ENCODE measurements at regions not wholly inside any gene's neighbourhood (a gene's known extent, or its start where the extent isn't known, plus 50 kb on each side); places are given as distances from the start of the nearest gene placed in this dataset.

- Mint-ChIP-seq H3K27ac (peak overlapping the region in 1 of 7 donors; percentile 1), H3K9me3 (peaks cover 0 to 4% (median 0%) of the 10 kb centered on the region in 8 donors), H3K4me3 (no peak overlapping the region), H3K36me3 (peaks cover 0 to 4% of the 10 kb centered on the region in 2 donors), H3K4me1 (no peaks in the 10 kb centered on the region), H3K27me3 (peaks cover 0 to 3% of the 10 kb centered on the region in 2 donors)
- H3K9me3 ChIP-seq (ENCODE audit: control insufficient read depth in 1 of 2, low read length in 2 of 2) = no peaks in the 10 kb centered on the region
- ChIA-PET CTCF (ENCODE audit: partially characterized antibody) (no interaction called here), POLR2A (ENCODE audit: partially characterized antibody) (no interaction called here)
- intact Hi-C loops (cut with micrococcal nuclease) = no loop called here
- H3K27me3 ChIP-seq (ENCODE audit: insufficient read depth, low read length) = no peaks in the 10 kb centered on the region
- H3K27ac ChIP-seq (ENCODE audit: low read depth, low read length) = no peak overlapping the region
- H3K36me3 ChIP-seq (ENCODE audit: insufficient read depth, low read length) = no peaks in the 10 kb centered on the region
- no peak for DNase-seq
- no peaks in the 10 kb centered on the region for H3K4me1 ChIP-seq (ENCODE audit: insufficient read depth, low read length)
- no peak overlapping the region for H3K4me3 ChIP-seq (ENCODE audit: low read length in 2 of 2)
Measured at GRCh38 chr6:14695579-14695978, 550.3 kb upstream of the JARID2 start.

- Histone ChIP-seq H3K27ac (ENCODE audit: low read depth, low read length) (no peak overlapping the region), H3K36me3 (ENCODE audit: insufficient read depth, low read length) (no peaks in the 10 kb centered on the region), H3K4me3 (ENCODE audit: low read length in 2 of 2) (no peak overlapping the region), H3K9me3 (ENCODE audit: control insufficient read depth in 1 of 2, low read length in 2 of 2) (no peaks in the 10 kb centered on the region), H3K4me1 (ENCODE audit: insufficient read depth, low read length) (no peaks in the 10 kb centered on the region), H3K27me3 (ENCODE audit: insufficient read depth, low read length) (no peaks in the 10 kb centered on the region)
- Mint-ChIP-seq H3K9me3 (peaks cover 0 to 4% (median 0%) of the 10 kb centered on the region in 8 donors), H3K4me3 (no peak overlapping the region), H3K4me1 (no peaks in the 10 kb centered on the region), H3K27ac (no peak overlapping the region), H3K27me3 (peaks cover 0 to 3% of the 10 kb centered on the region in 2 donors), H3K36me3 (peaks cover 0 to 4% of the 10 kb centered on the region in 2 donors)
- intact Hi-C loops (cut with micrococcal nuclease) = no loop called here
- POLR2A ChIA-PET (ENCODE audit: partially characterized antibody) = no interaction called here
- DNase-seq = no peak
- CTCF ChIA-PET (ENCODE audit: partially characterized antibody) = no interaction called here
Measured at GRCh38 chr6:14696367-14696766, 549.5 kb upstream of the JARID2 start.

- H3K4me1 ChIP-seq (ENCODE audit: insufficient read depth, low read length) = no peaks in the 10 kb centered on the region
- CTCF ChIA-PET (ENCODE audit: partially characterized antibody) = interaction anchor here (1.8 kb wide), 1 partner anchor 14 kb away, joined by 5 read pairs; no protein-coding TSS in a partner anchor
- Mint-ChIP-seq H3K4me1 (no peaks in the 10 kb centered on the region), H3K9me3 (peaks cover 0 to 4% (median 0%) of the 10 kb centered on the region in 8 donors), H3K4me3 (no peak overlapping the region), H3K27me3 (peaks cover 0 to 3% of the 10 kb centered on the region in 2 donors), H3K27ac (no peak overlapping the region), H3K36me3 (peaks cover 0 to 4% of the 10 kb centered on the region in 2 donors)
- no peak overlapping the region for H3K27ac ChIP-seq (ENCODE audit: low read depth, low read length)
- no peaks in the 10 kb centered on the region for H3K9me3 ChIP-seq (ENCODE audit: control insufficient read depth in 1 of 2, low read length in 2 of 2)
- H3K36me3 ChIP-seq (ENCODE audit: insufficient read depth, low read length) = no peaks in the 10 kb centered on the region
- DNase-seq = no peak
- H3K27me3 ChIP-seq (ENCODE audit: insufficient read depth, low read length) = no peaks in the 10 kb centered on the region
- intact Hi-C loops (cut with micrococcal nuclease) = no loop called here
- POLR2A ChIA-PET (ENCODE audit: partially characterized antibody) = interaction anchor here (1.0 kb wide), 1 partner anchor 25 kb away, joined by 3 read pairs; no protein-coding TSS in a partner anchor
- no peak overlapping the region for H3K4me3 ChIP-seq (ENCODE audit: low read length in 2 of 2)
Measured at GRCh38 chr6:14697427-14697826, 548.4 kb upstream of the JARID2 start.

- intact Hi-C loops (cut with micrococcal nuclease) = no loop called here
- Mint-ChIP-seq H3K36me3 (peaks cover 0 to 4% of the 10 kb centered on the region in 2 donors), H3K4me1 (no peaks in the 10 kb centered on the region), H3K27me3 (peaks cover 0 to 3% of the 10 kb centered on the region in 2 donors), H3K4me3 (no peak overlapping the region), H3K9me3 (peaks cover 0 to 4% (median 0%) of the 10 kb centered on the region in 8 donors), H3K27ac (no peak overlapping the region)
- no peak overlapping the region for H3K4me3 ChIP-seq (ENCODE audit: low read length in 2 of 2)
- H3K27me3 ChIP-seq (ENCODE audit: insufficient read depth, low read length) = no peaks in the 10 kb centered on the region
- no peaks in the 10 kb centered on the region for H3K36me3 ChIP-seq (ENCODE audit: insufficient read depth, low read length)
- H3K9me3 ChIP-seq (ENCODE audit: control insufficient read depth in 1 of 2, low read length in 2 of 2) = no peaks in the 10 kb centered on the region
- no peaks in the 10 kb centered on the region for H3K4me1 ChIP-seq (ENCODE audit: insufficient read depth, low read length)
- ChIA-PET CTCF (ENCODE audit: partially characterized antibody) (no interaction called here), POLR2A (ENCODE audit: partially characterized antibody) (no interaction called here)
- no peak for DNase-seq
- H3K27ac ChIP-seq (ENCODE audit: low read depth, low read length) = no peak overlapping the region
Measured at GRCh38 chr6:14699803-14700601, 545.9 kb upstream of the JARID2 start.

GRCh38 chr6:14701946-14702345, 543.9 kb upstream of the JARID2 start:
- Histone ChIP-seq H3K4me1 (ENCODE audit: insufficient read depth, low read length) (peaks cover 11% of the 10 kb centered on the region), H3K27me3 (ENCODE audit: insufficient read depth, low read length) (no peaks in the 10 kb centered on the region), H3K36me3 (ENCODE audit: insufficient read depth, low read length) (no peaks in the 10 kb centered on the region), H3K27ac (ENCODE audit: low read depth, low read length) (no peak overlapping the region), H3K4me3 (ENCODE audit: low read length in 2 of 2) (no peak overlapping the region), H3K9me3 (ENCODE audit: control insufficient read depth in 1 of 2, low read length in 2 of 2) (no peaks in the 10 kb centered on the region)
- intact Hi-C loops (cut with micrococcal nuclease) = no loop called here
- CTCF ChIA-PET (ENCODE audit: partially characterized antibody) = interaction anchor here (1.2 to 1.7 kb wide), 2 partner anchors 16 to 488 kb away, joined by 3 to 5 read pairs; no protein-coding TSS in a partner anchor
- peaks cover 0 to 2% of the 10 kb centered on the region in 2 donors for H3K27me3 Mint-ChIP-seq
- H3K9me3 Mint-ChIP-seq = peaks cover 0 to 4% (median 0%) of the 10 kb centered on the region in 8 donors
- POLR2A ChIA-PET (ENCODE audit: partially characterized antibody) = no interaction called here
- no peak overlapping the region for H3K4me3 Mint-ChIP-seq
- peaks cover 0 to 7% (median 1%) of the 10 kb centered on the region in 4 donors for H3K4me1 Mint-ChIP-seq
- H3K27ac Mint-ChIP-seq = no peak overlapping the region
- no peak for DNase-seq
- peaks cover 0 to 4% of the 10 kb centered on the region in 2 donors for H3K36me3 Mint-ChIP-seq

GRCh38 chr6:14702678-14703077, 543.2 kb upstream of the JARID2 start:
- Histone ChIP-seq H3K4me1 (ENCODE audit: insufficient read depth, low read length) (peaks cover 11% of the 10 kb centered on the region), H3K4me3 (ENCODE audit: low read length in 2 of 2) (no peak overlapping the region), H3K9me3 (ENCODE audit: control insufficient read depth in 1 of 2, low read length in 2 of 2) (no peaks in the 10 kb centered on the region), H3K36me3 (ENCODE audit: insufficient read depth, low read length) (no peaks in the 10 kb centered on the region), H3K27ac (ENCODE audit: low read depth, low read length) (no peak overlapping the region), H3K27me3 (ENCODE audit: insufficient read depth, low read length) (no peaks in the 10 kb centered on the region)
- Mint-ChIP-seq H3K9me3 (peaks cover 0 to 4% (median 0%) of the 10 kb centered on the region in 8 donors), H3K4me1 (peaks cover 0 to 9% (median 2%) of the 10 kb centered on the region in 4 donors), H3K4me3 (no peak overlapping the region), H3K27me3 (peaks cover 0 to 2% of the 10 kb centered on the region in 2 donors), H3K27ac (no peak overlapping the region), H3K36me3 (peaks cover 0 to 4% of the 10 kb centered on the region in 2 donors)
- DNase-seq = no peak
- ChIA-PET POLR2A (ENCODE audit: partially characterized antibody) (no interaction called here), CTCF (ENCODE audit: partially characterized antibody) (no interaction called here)
- intact Hi-C loops (cut with micrococcal nuclease) = no loop called here

GRCh38 chr6:14703586-14703985, 542.3 kb upstream of the JARID2 start:
- H3K27ac Mint-ChIP-seq = no peak overlapping the region
- no peak for DNase-seq
- H3K4me1 ChIP-seq (ENCODE audit: insufficient read depth, low read length) = peaks cover 11% of the 10 kb centered on the region
- no peak overlapping the region for H3K4me3 ChIP-seq (ENCODE audit: low read length in 2 of 2)
- H3K36me3 ChIP-seq (ENCODE audit: insufficient read depth, low read length) = no peaks in the 10 kb centered on the region
- ChIA-PET POLR2A (ENCODE audit: partially characterized antibody) (no interaction called here), CTCF (ENCODE audit: partially characterized antibody) (interaction anchor here (0.6 kb wide), 1 partner anchor 490 kb away, joined by 3 read pairs; no protein-coding TSS in a partner anchor)
- H3K36me3 Mint-ChIP-seq = peaks cover 0 to 4% of the 10 kb centered on the region in 2 donors
- intact Hi-C loops (cut with micrococcal nuclease) = no loop called here
- H3K27me3 Mint-ChIP-seq = peaks cover 0 to 2% of the 10 kb centered on the region in 2 donors
- peaks cover 0 to 12% (median 2%) of the 10 kb centered on the region in 4 donors for H3K4me1 Mint-ChIP-seq
- H3K27ac ChIP-seq (ENCODE audit: low read depth, low read length) = no peak overlapping the region
- no peaks in the 10 kb centered on the region for H3K27me3 ChIP-seq (ENCODE audit: insufficient read depth, low read length)
- H3K9me3 ChIP-seq (ENCODE audit: control insufficient read depth in 1 of 2, low read length in 2 of 2) = no peaks in the 10 kb centered on the region
- no peak overlapping the region for H3K4me3 Mint-ChIP-seq
- peaks cover 0 to 4% (median 0%) of the 10 kb centered on the region in 8 donors for H3K9me3 Mint-ChIP-seq
